ENCODE measurements at regions not wholly inside any gene's neighbourhood (a gene's known extent, or its start where the extent isn't known, plus 50 kb on each side); places are given as distances from the start of the nearest gene placed in this dataset.

- TF ChIP-seq, protein P1, sequence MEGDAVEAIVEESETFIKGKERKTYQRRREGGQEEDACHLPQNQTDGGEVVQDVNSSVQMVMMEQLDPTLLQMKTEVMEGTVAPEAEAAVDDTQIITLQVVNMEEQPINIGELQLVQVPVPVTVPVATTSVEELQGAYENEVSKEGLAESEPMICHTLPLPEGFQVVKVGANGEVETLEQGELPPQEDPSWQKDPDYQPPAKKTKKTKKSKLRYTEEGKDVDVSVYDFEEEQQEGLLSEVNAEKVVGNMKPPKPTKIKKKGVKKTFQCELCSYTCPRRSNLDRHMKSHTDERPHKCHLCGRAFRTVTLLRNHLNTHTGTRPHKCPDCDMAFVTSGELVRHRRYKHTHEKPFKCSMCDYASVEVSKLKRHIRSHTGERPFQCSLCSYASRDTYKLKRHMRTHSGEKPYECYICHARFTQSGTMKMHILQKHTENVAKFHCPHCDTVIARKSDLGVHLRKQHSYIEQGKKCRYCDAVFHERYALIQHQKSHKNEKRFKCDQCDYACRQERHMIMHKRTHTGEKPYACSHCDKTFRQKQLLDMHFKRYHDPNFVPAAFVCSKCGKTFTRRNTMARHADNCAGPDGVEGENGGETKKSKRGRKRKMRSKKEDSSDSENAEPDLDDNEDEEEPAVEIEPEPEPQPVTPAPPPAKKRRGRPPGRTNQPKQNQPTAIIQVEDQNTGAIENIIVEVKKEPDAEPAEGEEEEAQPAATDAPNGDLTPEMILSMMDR (conservative IDR thresholded peaks at IDR 0.05; ENCODE audit: low read length), result no peak
- no peak for DNase-seq (ENCODE audit: low read depth)
- no peak overlapping the region for H3K4me3 ChIP-seq (ENCODE audit: low read length)
Measured at GRCh38 chr14:41418851-41419250, 187.8 kb upstream of the LRFN5 start.

DNA sequence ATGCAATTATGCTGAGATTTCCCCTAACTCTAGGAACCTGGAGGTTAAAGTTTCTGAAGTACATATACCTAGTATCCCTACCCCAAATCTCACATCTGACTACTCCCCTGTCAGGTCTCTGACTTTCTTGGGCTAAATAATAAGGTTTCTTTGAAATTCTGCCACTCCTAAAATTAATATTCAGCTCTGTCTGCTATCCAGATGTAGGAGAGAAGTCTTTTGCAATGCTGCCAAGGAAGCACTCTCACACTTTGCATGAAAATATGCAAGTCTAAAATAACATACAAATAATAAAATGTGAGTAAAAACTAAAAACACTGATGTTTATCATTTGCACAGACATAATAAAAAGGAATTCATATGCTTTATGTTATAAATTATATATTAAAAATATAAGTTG lies 196.9 kb upstream of the LRFN5 start:
- no peak overlapping the region for H3K4me3 ChIP-seq (ENCODE audit: low read length)
- DNase-seq (ENCODE audit: low read depth), result no peak
- TF ChIP-seq, protein P1 (conservative IDR thresholded peaks at IDR 0.05; ENCODE audit: low read length), result no peak

GRCh38 chr14:41404126-41404525 lies 202.6 kb upstream of the LRFN5 start:
- DNase-seq (ENCODE audit: low read depth), result no peak
- TF ChIP-seq, protein P1 (conservative IDR thresholded peaks at IDR 0.05; ENCODE audit: low read length), result no peak
- H3K4me3 ChIP-seq (ENCODE audit: low read length), result no peak overlapping the region

DNA sequence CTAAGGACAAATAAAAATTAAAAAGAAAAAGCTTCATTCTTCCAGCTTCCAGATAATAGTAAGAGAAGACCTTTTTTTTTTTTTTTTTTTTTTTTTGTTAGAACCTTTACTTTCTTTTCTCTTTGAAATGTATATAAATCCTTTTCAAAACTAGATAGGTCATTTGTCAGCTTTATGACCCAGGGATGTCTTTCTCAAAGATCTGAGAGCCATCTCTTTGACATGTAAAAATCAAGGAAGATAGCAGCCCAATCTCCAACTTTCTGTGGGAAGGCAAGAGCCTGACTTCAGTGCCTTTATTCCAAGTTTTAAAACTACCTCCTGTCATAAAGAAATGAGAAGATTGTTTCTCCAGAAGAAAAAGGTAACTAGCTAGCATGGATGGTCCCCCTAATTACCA lies 203.3 kb upstream of the LRFN5 start:
- TF ChIP-seq, protein P1 (conservative IDR thresholded peaks at IDR 0.05; ENCODE audit: low read length), result no peak
- H3K4me3 ChIP-seq (ENCODE audit: low read length), result no peak overlapping the region
- no peak for DNase-seq (ENCODE audit: low read depth)

DNA sequence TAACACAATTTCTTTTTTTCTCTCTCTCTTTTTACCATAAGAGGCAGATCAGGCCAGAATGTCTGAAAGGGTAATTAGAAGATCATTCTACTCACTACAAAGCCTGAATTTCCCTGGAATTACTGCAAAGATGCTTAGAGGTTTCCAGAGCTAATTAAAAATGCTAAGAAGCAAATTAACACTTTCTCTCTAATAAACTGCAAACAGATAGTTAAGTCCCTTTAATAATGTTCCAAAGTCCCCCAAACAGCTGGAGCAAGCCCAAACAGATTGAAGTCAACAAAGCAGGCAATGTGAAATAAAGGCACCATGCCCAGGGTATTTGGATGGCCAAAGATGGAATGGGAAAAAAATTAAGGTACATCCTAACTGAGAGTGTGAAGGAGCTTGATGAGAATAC lies 208.8 kb upstream of the LRFN5 start:
- DNase-seq (ENCODE audit: low read depth), result no peak
- H3K4me3 ChIP-seq (ENCODE audit: low read length), result no peak overlapping the region
- TF ChIP-seq, protein P1 (conservative IDR thresholded peaks at IDR 0.05; ENCODE audit: low read length), result no peak

GRCh38 chr14:41393512-41393911 lies 213.2 kb upstream of the LRFN5 start:
- no peak for DNase-seq (ENCODE audit: low read depth)
- no peak overlapping the region for H3K4me3 ChIP-seq (ENCODE audit: low read length)
- TF ChIP-seq, protein P1 (conservative IDR thresholded peaks at IDR 0.05; ENCODE audit: low read length), result no peak

GRCh38 chr14:41392226-41392625 lies 214.4 kb upstream of the LRFN5 start:
- TF ChIP-seq, protein P1 (conservative IDR thresholded peaks at IDR 0.05; ENCODE audit: low read length), result no peak
- no peak for DNase-seq (ENCODE audit: low read depth)

More at GRCh38 chr14:41392226-41392625, 214.4 kb upstream of the LRFN5 start:
- no peak overlapping the region for H3K4me3 ChIP-seq (ENCODE audit: low read length)

Data from AG10803 (cell line).